ENCODE measurements at regions not wholly inside any gene's neighbourhood (a gene's known extent, or its start where the extent isn't known, plus 50 kb on each side); places are given as distances from the start of the nearest gene placed in this dataset.

DNA sequence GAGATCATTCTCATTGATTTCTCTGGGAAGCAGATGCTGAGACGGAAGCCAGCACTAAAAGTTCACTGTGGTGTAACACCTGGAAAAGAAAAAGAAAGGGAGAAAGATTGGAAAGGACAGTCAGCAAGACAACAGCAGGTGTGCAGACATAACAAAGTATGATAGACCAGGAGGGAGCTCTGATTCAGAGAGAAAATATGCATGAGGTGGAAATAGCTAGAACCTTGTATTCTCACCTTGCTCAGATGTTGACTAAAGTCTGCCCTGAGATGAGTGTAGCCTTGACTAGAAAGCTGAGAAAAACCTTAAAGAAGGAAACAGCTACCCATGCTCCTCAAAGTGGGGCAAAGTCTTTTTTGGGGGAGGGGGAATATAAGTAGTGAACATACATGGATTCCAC is 1711.8 kb downstream of the EFNB2 start:
- TF ChIP-seq, protein P1, sequence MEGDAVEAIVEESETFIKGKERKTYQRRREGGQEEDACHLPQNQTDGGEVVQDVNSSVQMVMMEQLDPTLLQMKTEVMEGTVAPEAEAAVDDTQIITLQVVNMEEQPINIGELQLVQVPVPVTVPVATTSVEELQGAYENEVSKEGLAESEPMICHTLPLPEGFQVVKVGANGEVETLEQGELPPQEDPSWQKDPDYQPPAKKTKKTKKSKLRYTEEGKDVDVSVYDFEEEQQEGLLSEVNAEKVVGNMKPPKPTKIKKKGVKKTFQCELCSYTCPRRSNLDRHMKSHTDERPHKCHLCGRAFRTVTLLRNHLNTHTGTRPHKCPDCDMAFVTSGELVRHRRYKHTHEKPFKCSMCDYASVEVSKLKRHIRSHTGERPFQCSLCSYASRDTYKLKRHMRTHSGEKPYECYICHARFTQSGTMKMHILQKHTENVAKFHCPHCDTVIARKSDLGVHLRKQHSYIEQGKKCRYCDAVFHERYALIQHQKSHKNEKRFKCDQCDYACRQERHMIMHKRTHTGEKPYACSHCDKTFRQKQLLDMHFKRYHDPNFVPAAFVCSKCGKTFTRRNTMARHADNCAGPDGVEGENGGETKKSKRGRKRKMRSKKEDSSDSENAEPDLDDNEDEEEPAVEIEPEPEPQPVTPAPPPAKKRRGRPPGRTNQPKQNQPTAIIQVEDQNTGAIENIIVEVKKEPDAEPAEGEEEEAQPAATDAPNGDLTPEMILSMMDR (IDR thresholded peaks at IDR 0.05; ENCODE audit: low read length): no peak
- no peak for TF ChIP-seq EZH2 (IDR thresholded peaks at IDR 0.05; ENCODE audit: borderline replicate concordance, low read length)
